H1 (cell line): ENCODE measurements at regions not wholly inside any gene's neighbourhood (a gene's known extent, or its start where the extent isn't known, plus 50 kb on each side); places are given as distances from the start of the nearest gene placed in this dataset.
A peak's percentile ranks its signal among the peaks of the same experiment; 100 is the strongest.

Experiments
- CTCF ChIA-PET: fragments of 300-600 bp; sonication (Branson Sonifier 250); formaldehyde crosslinking; loops from one replicate; lab custom pipeline; 2021; ENCODE audit not compliant: partially characterized antibody; lab: Charles Lee
- POLR2A ChIA-PET: fragments of 300-600 bp; sonication (Branson Sonifier 250); formaldehyde crosslinking; loops from one replicate; lab custom pipeline; 2021; ENCODE audit warnings: inconsistent platforms; ENCODE audit not compliant: partially characterized antibody; lab: Charles Lee
- DNase-seq, 2 experiments: peaks; one replicate each; pipeline versions ENCODE4 v3.0.0 to v3.0.0-alpha.2; 2010 to 2022; ENCODE audit warnings: low spot score in 2 of 2, low read depth in 1 of 2, mixed read lengths in 1 of 2
- FAIRE-seq: peaks from 2 replicates; lab custom pipeline; 2011; peaks lifted over from hg19 to GRCh38; lab: Jason Lieb, UNC
- H2AFZ ChIP-seq: 2 replicates; pipeline ENCODE4 v1.8.1; 2012; ENCODE audit warnings: low read length, inconsistent platforms
- H2AK5ac ChIP-seq: 2 replicates; pipeline ENCODE4 v1.6.1; 2013; ENCODE audit warnings: low read depth, low read length
- H2BK120ac ChIP-seq: replicated peaks from 2 replicates; pipeline ENCODE3; 2013; ENCODE audit warnings: low read depth, low read length, inconsistent platforms
- H2BK12ac ChIP-seq: 2 replicates; pipeline ENCODE4 v1.6.1; 2013; ENCODE audit warnings: low read depth, low read length
- H2BK15ac ChIP-seq: 2 replicates; pipeline ENCODE4 v1.6.1; 2013; ENCODE audit warnings: low read length
- H2BK20ac ChIP-seq: 2 replicates; pipeline ENCODE4 v1.6.1; 2013; ENCODE audit warnings: low read length
- H2BK5ac ChIP-seq: 2 replicates; pipeline ENCODE4 v1.6.1; 2013; ENCODE audit warnings: low read depth, low read length
- H3K14ac ChIP-seq: 2 replicates; pipeline ENCODE4 v1.6.1; 2013; ENCODE audit warnings: inconsistent platforms; ENCODE audit not compliant: insufficient read length
- H3K18ac ChIP-seq: 2 replicates; pipeline ENCODE4 v1.6.1; 2013; ENCODE audit warnings: low read length; ENCODE audit errors: extremely low read depth
- H3K23ac ChIP-seq: 2 replicates; pipeline ENCODE4 v1.6.1; 2013; ENCODE audit warnings: inconsistent platforms; ENCODE audit not compliant: insufficient read length
- H3K23me2 ChIP-seq: 2 replicates; pipeline ENCODE4 v1.6.1; 2013; ENCODE audit warnings: low read depth, low read length
- H3K27ac ChIP-seq: 2 replicates; pipeline ENCODE4 v1.6.1; 2011; ENCODE audit warnings: low read depth, low read length, inconsistent platforms
- H3K27me3 ChIP-seq, 4 experiments: replicated peaks in 1 of 4; 1 replicate in 1 of 4; 2 replicates in 3 of 4; pipeline versions ENCODE4 v1.6.1 to v1.8.1; 2011 to 2013; ENCODE audit warnings: low read length in 3 of 4, mild to moderate bottlenecking in 3 of 4, inconsistent platforms in 2 of 4, mixed read lengths in 2 of 4, moderate library complexity in 1 of 4; ENCODE audit not compliant: control insufficient read depth in 3 of 4, insufficient read depth in 3 of 4; ENCODE audit errors: extremely low read depth in 1 of 4
- H3K36me3 ChIP-seq, 4 experiments: 2 replicates each; pipeline versions ENCODE4 v1.6.1 to v1.8.1; 2011 to 2013; ENCODE audit warnings: mild to moderate bottlenecking in 4 of 4, low read length in 3 of 4, moderate library complexity in 2 of 4, control low read depth in 1 of 4, inconsistent platforms in 1 of 4; ENCODE audit not compliant: insufficient read depth in 4 of 4, control insufficient read depth in 2 of 4
- H3K4ac ChIP-seq: replicated peaks from 2 replicates; pipeline ENCODE3; 2013; ENCODE audit warnings: low read length, low read depth, mixed read lengths, inconsistent platforms; ENCODE audit not compliant: insufficient read length
- H3K4me1 ChIP-seq, 4 experiments: replicated peaks in 1 of 4; 1 replicate in 1 of 4; 2 replicates in 3 of 4; pipeline versions ENCODE4 v1.6.1 to v1.8.1; 2011 to 2013; ENCODE audit warnings: low read length in 3 of 4, inconsistent platforms in 2 of 4, mixed read lengths in 1 of 4; ENCODE audit not compliant: insufficient read depth in 4 of 4, control insufficient read depth in 3 of 4
- H3K4me2 ChIP-seq, 2 experiments: 2 replicates each; pipeline versions ENCODE4 v1.6.1 to v1.8.1; 2011 to 2013; ENCODE audit warnings: low read depth in 2 of 2, low read length in 2 of 2, control low read depth in 1 of 2, inconsistent platforms in 1 of 2, mild to moderate bottlenecking in 1 of 2; ENCODE audit not compliant: insufficient read depth in 1 of 2
- H3K4me3 ChIP-seq, 4 experiments: fragments of 200-600, 300-600 bp in 1 of 4; sonication (generic), shearing (Covaris generic), sonication (Bioruptor Twin) in 1 of 4; 2 replicates each; pipeline versions ENCODE4 v1.5.1 to v1.8.1; 2011 to 2016; ENCODE audit warnings: low read length in 4 of 4, low read depth in 3 of 4, control low read depth in 2 of 4, inconsistent platforms in 2 of 4, mild to moderate bottlenecking in 2 of 4, mixed read lengths in 1 of 4, moderate library complexity in 1 of 4; ENCODE audit not compliant: insufficient read depth in 2 of 4; ENCODE audit errors: extremely low read depth in 1 of 4
- H3K56ac ChIP-seq: replicated peaks from 2 replicates; pipeline ENCODE3; 2013; ENCODE audit warnings: low read depth, mild to moderate bottlenecking, mixed read lengths, low read length, inconsistent platforms; ENCODE audit not compliant: insufficient read length
- H3K79me1 ChIP-seq: 2 replicates; pipeline ENCODE4 v1.6.1; 2013; ENCODE audit warnings: low read depth, low read length, control low read depth
- H3K79me2 ChIP-seq, 2 experiments: 2 replicates each; pipeline versions ENCODE4 v1.6.1 to v1.8.1; 2012 to 2013; ENCODE audit warnings: low read length in 2 of 2, mild to moderate bottlenecking in 2 of 2, inconsistent platforms in 1 of 2; ENCODE audit not compliant: insufficient read depth in 2 of 2, control insufficient read depth in 1 of 2
- H3K9ac ChIP-seq, 4 experiments: replicated peaks in 1 of 4; 1 replicate in 1 of 4; 2 replicates in 3 of 4; pipeline versions ENCODE4 v1.6.1 to v1.8.1; 2011 to 2013; ENCODE audit warnings: low read depth in 3 of 4, low read length in 3 of 4, control low read depth in 2 of 4, mild to moderate bottlenecking in 2 of 4, moderate library complexity in 2 of 4, inconsistent platforms in 1 of 4; ENCODE audit errors: extremely low read depth in 1 of 4
- H3K9me3 ChIP-seq, 2 experiments: 2 replicates each; pipeline versions ENCODE4 v1.6.1 to v1.8.1; 2012 to 2013; ENCODE audit warnings: mild to moderate bottlenecking in 2 of 2, moderate library complexity in 2 of 2, control low read depth in 1 of 2, inconsistent platforms in 1 of 2, low read depth in 1 of 2, low read length in 1 of 2, mixed read lengths in 1 of 2; ENCODE audit not compliant: insufficient read depth in 2 of 2
- H4K20me1 ChIP-seq, 2 experiments: replicated peaks in 1 of 2; 2 replicates each; pipeline versions ENCODE3 to v1.8.1; 2011 to 2013; ENCODE audit warnings: inconsistent platforms in 2 of 2, low read length in 2 of 2, mild to moderate bottlenecking in 1 of 2; ENCODE audit not compliant: insufficient read depth in 2 of 2, control insufficient read depth in 1 of 2
- H4K5ac ChIP-seq: 2 replicates; pipeline ENCODE4 v1.6.1; 2013; ENCODE audit warnings: low read length, low read depth, mixed read lengths, inconsistent platforms; ENCODE audit not compliant: insufficient read length
- H4K8ac ChIP-seq: 2 replicates; pipeline ENCODE4 v1.8.0; 2013; ENCODE audit warnings: mild to moderate bottlenecking, moderate library complexity, low read length, inconsistent platforms; ENCODE audit not compliant: insufficient read depth; ENCODE audit errors: extremely low read depth
- H4K91ac ChIP-seq: replicated peaks from 2 replicates; pipeline ENCODE3; 2013; ENCODE audit warnings: low read length, mixed read lengths, inconsistent platforms; ENCODE audit not compliant: insufficient read length
- CBX8 ChIP-seq: fragments of 300-800, 300-1000 bp; sonication (generic); IDR thresholded peaks from 2 replicates; pipeline ENCODE4 v1.7.1; 2016; ENCODE audit warnings: low read depth, low read length, borderline replicate concordance
- CHD2 ChIP-seq: IDR thresholded peaks from 2 replicates; pipeline ENCODE4 v1.6.1; 2012; ENCODE audit warnings: low read length, improper control_type of control experiment
- WGBS, 2 experiments: shearing (Covaris generic) in 1 of 2; methylation state at CpG; one replicate each; pipeline versions ENCODE4 v1.1.6 to v1.1.7; 2013 to 2015; ENCODE audit warnings: low lambda C conversion rate in 2 of 2, mixed read lengths in 2 of 2, inconsistent platforms in 1 of 2, low coverage in 1 of 2, missing lambda C conversion rate in 1 of 2; ENCODE audit not compliant: insufficient replicate concordance in 2 of 2, insufficient coverage in 1 of 2, insufficient read length in 1 of 2; ENCODE audit errors: extremely low coverage in 1 of 2, missing lambda C conversion rate in 1 of 2; 5-methylcytosine and 5-hydroxymethylcytosine counted together

- H3K23ac ChIP-seq: no peak overlapping the region
- no peak overlapping the region for H3K4me2 ChIP-seq
- H3K4ac ChIP-seq: no peak overlapping the region
- no peak overlapping the region for H2BK12ac ChIP-seq
- no peak overlapping the region for H3K4me3 ChIP-seq
- no peak for TF ChIP-seq CBX8
- TF ChIP-seq CHD2: no peak
- no peak overlapping the region for H4K91ac ChIP-seq
- no peak overlapping the region for H2BK15ac ChIP-seq
- H2AFZ ChIP-seq: 0 out of 2 replicates have a peak overlapping the region, but pooled peaks have one; percentile 19
- 79% methylated on average over 1 of the region's 1 CpG; no CpG with 5 or more reads in 1 of the 2 experiments for WGBS, 2 experiments
- H4K20me1 ChIP-seq: no peaks in the 10 kb centered on the region
- no peak overlapping the region for H2BK120ac ChIP-seq
- H3K4me1 ChIP-seq: no peaks in the 10 kb centered on the region; a peak in 1 of 7 replicates
- H2AK5ac ChIP-seq: no peak overlapping the region
- no peaks in the 10 kb centered on the region for H3K79me1 ChIP-seq
- no peak for DNase-seq
- no peak overlapping the region for H3K27ac ChIP-seq
- H3K14ac ChIP-seq: peak overlapping the region; percentile 40
- ChIA-PET CTCF (interaction anchor here (1.2 kb wide), 1 partner anchor 58 kb away, joined by 3 read pairs; no protein-coding TSS in a partner anchor), POLR2A (no interaction called here)
- no peak overlapping the region for H3K18ac ChIP-seq
- no peaks in the 10 kb centered on the region for H3K9me3 ChIP-seq
- no peaks in the 10 kb centered on the region for H3K36me3 ChIP-seq
- FAIRE-seq: no peak
- H3K27me3 ChIP-seq: no peaks in the 10 kb centered on the region
- no peak overlapping the region for H2BK20ac ChIP-seq
- no peaks in the 10 kb centered on the region for H3K79me2 ChIP-seq
- no peaks in the 10 kb centered on the region; the same call in 1 of the 2 replicates for H3K23me2 ChIP-seq
- no peak overlapping the region for H3K9ac ChIP-seq
- H4K5ac ChIP-seq: no peak overlapping the region
- no peak overlapping the region for H3K56ac ChIP-seq
- H4K8ac ChIP-seq: no peak overlapping the region
- no peak overlapping the region for H2BK5ac ChIP-seq
These were observed 418.1 kb downstream of the LRIG3 start for GRCh38 chr12:58502226-58502625.
